NCI-H1092 treated with DMSO at 0.1 percent for 48 hours (cell line): ENCODE measurements at regions not wholly inside any gene's neighbourhood (a gene's known extent, or its start where the extent isn't known, plus 50 kb on each side); places are given as distances from the start of the nearest gene placed in this dataset.

Source experiments
- DNase-seq: peaks from one replicate; lab custom pipeline; 2025; lab: John Stamatoyannopoulos, UW

GRCh38 chr4:107155366-107155765, 119.3 kb upstream of the DKK2 start:
- DNase-seq, result no peak

GRCh38 chr4:107153956-107154355, 117.8 kb upstream of the DKK2 start:
- DNase-seq, result no peak

- DNase-seq, result no peak
These were observed 117.1 kb upstream of the DKK2 start for GRCh38 chr4:107153228-107153627.

GRCh38 chr4:107151173-107151572, 115.1 kb upstream of the DKK2 start:
- no peak for DNase-seq

- DNase-seq, result no peak
These were observed 112.8 kb upstream of the DKK2 start for GRCh38 chr4:107148904-107149303.

GRCh38 chr4:107147873-107148272, 111.8 kb upstream of the DKK2 start:
- DNase-seq, result no peak

GRCh38 chr4:107138433-107138832, 102.3 kb upstream of the DKK2 start:
- DNase-seq, result no peak

- DNase-seq, result no peak
These were observed 98.0 kb upstream of the DKK2 start for GRCh38 chr4:107133965-107134653.

- DNase-seq, result no peak
These were observed 95.2 kb upstream of the DKK2 start for GRCh38 chr4:107131295-107131694.

GRCh38 chr4:107130157-107130556, 94.0 kb upstream of the DKK2 start:
- DNase-seq, result no peak

- no peak for DNase-seq
These were observed 93.5 kb upstream of the DKK2 start for GRCh38 chr4:107129611-107130010.

- DNase-seq, result no peak
These were observed 93.0 kb upstream of the DKK2 start for GRCh38 chr4:107129076-107129475.

- no peak for DNase-seq
These were observed 92.0 kb upstream of the DKK2 start for GRCh38 chr4:107128116-107128515.

GRCh38 chr4:107125496-107125895, 89.4 kb upstream of the DKK2 start:
- DNase-seq, result no peak

GRCh38 chr4:107122736-107123135, 86.6 kb upstream of the DKK2 start:
- DNase-seq, result no peak

GRCh38 chr4:107120661-107121060, 84.5 kb upstream of the DKK2 start:
- DNase-seq, result no peak

GRCh38 chr4:107117726-107118125, 81.6 kb upstream of the DKK2 start:
- no peak for DNase-seq

GRCh38 chr4:107115185-107115847, 79.2 kb upstream of the DKK2 start:
- DNase-seq, result no peak

GRCh38 chr4:107114059-107114458, 77.9 kb upstream of the DKK2 start:
- DNase-seq, result no peak

- DNase-seq, result no peak
These were observed 62.3 kb upstream of the DKK2 start for GRCh38 chr4:107098401-107098800.

- no peak for DNase-seq
These were observed 58.9 kb upstream of the DKK2 start for GRCh38 chr4:107094976-107095375.

GRCh38 chr4:107094332-107094731, 58.2 kb upstream of the DKK2 start:
- no peak for DNase-seq
